Activated CD8-positive, alpha-beta memory T cell treated with anti-CD3 and anti-CD28 coated beads, Interleukin-2, amount 10 ng/mL, durations not matched to agents 7 days and 5 days (primary cell): ENCODE measurements at regions not wholly inside any gene's neighbourhood (a gene's known extent, or its start where the extent isn't known, plus 50 kb on each side); places are given as distances from the start of the nearest gene placed in this dataset.

Source experiments
- ATAC-seq: fragments of 150-1000 bp; cut with Tn5 transposase; one replicate; pipeline ENCODE4 v1.10.0; 2021; ENCODE audit warnings: moderate library complexity
- CTCF ChIA-PET: fragments of 350-600 bp; sonication (Branson Sonifier 250); formaldehyde crosslinking; loops from one replicate; lab custom pipeline; 2021; ENCODE audit warnings: antibody characterized with exemption; lab: Charles Lee
- DNase-seq: peaks from one replicate; pipeline ENCODE4 v3.0.0-alpha.2; 2020
- H3K27ac Mint-ChIP-seq: one replicate; pipeline ENCODE4 v1.8.0; 2021; ENCODE audit warnings: mild to moderate bottlenecking, mixed read lengths
- H3K27me3 Mint-ChIP-seq: one replicate; pipeline ENCODE4 v1.8.0; 2021; ENCODE audit warnings: mixed read lengths
- H3K36me3 Mint-ChIP-seq: one replicate; pipeline ENCODE4 v1.8.0; 2021; ENCODE audit warnings: mild to moderate bottlenecking, mixed read lengths
- H3K4me1 Mint-ChIP-seq: one replicate; pipeline ENCODE4 v1.8.0; 2021; ENCODE audit warnings: mixed read lengths
- H3K4me3 Mint-ChIP-seq: one replicate; pipeline ENCODE4 v1.8.0; 2021; ENCODE audit warnings: mild to moderate bottlenecking, moderate library complexity, mixed read lengths
- H3K9me3 Mint-ChIP-seq: one replicate; pipeline ENCODE4 v1.8.0; 2022; ENCODE audit warnings: low read depth, mixed read lengths

GRCh38 chr10:121025731-121026130, 174.6 kb downstream of the WDR11 start:
- Mint-ChIP-seq H3K36me3 (no peaks in the 10 kb centered on the region), H3K4me1 (no peaks in the 10 kb centered on the region), H3K27ac (no peak overlapping the region), H3K4me3 (no peak overlapping the region), H3K9me3 (no peaks in the 10 kb centered on the region), H3K27me3 (no peaks in the 10 kb centered on the region)
- CTCF ChIA-PET, result no interaction called here
- DNase-seq (no peak), ATAC-seq (no peak)

GRCh38 chr10:121027371-121027770, 176.2 kb downstream of the WDR11 start:
- ATAC-seq (no peak), DNase-seq (no peak)
- H3K4me1 Mint-ChIP-seq, result no peaks in the 10 kb centered on the region
- CTCF ChIA-PET, result no interaction called here
- H3K4me3 Mint-ChIP-seq, result no peak overlapping the region
- no peaks in the 10 kb centered on the region for H3K9me3 Mint-ChIP-seq
- H3K36me3 Mint-ChIP-seq, result no peaks in the 10 kb centered on the region
- no peak overlapping the region for H3K27ac Mint-ChIP-seq
- H3K27me3 Mint-ChIP-seq, result no peaks in the 10 kb centered on the region

- ATAC-seq, result no peak
- H3K4me1 Mint-ChIP-seq, result no peaks in the 10 kb centered on the region
- no peaks in the 10 kb centered on the region for H3K36me3 Mint-ChIP-seq
- H3K27ac Mint-ChIP-seq, result no peak overlapping the region
- no peaks in the 10 kb centered on the region for H3K27me3 Mint-ChIP-seq
- CTCF ChIA-PET, result no interaction called here
- DNase-seq, result no peak
- no peaks in the 10 kb centered on the region for H3K9me3 Mint-ChIP-seq
- H3K4me3 Mint-ChIP-seq, result no peak overlapping the region
These were observed 181.3 kb downstream of the WDR11 start for GRCh38 chr10:121032460-121032859.

GRCh38 chr10:121033366-121033765, 182.2 kb downstream of the WDR11 start:
- Mint-ChIP-seq H3K36me3 (no peaks in the 10 kb centered on the region), H3K4me3 (no peak overlapping the region), H3K9me3 (no peaks in the 10 kb centered on the region), H3K4me1 (no peaks in the 10 kb centered on the region), H3K27me3 (no peaks in the 10 kb centered on the region), H3K27ac (no peak overlapping the region)
- CTCF ChIA-PET, result no interaction called here
- ATAC-seq (no peak), DNase-seq (no peak)

- no peaks in the 10 kb centered on the region for H3K27me3 Mint-ChIP-seq
- ATAC-seq (no peak), DNase-seq (no peak)
- no peaks in the 10 kb centered on the region for H3K4me1 Mint-ChIP-seq
- no peak overlapping the region for H3K27ac Mint-ChIP-seq
- H3K4me3 Mint-ChIP-seq, result no peak overlapping the region
- no peaks in the 10 kb centered on the region for H3K9me3 Mint-ChIP-seq
- no peaks in the 10 kb centered on the region for H3K36me3 Mint-ChIP-seq
- CTCF ChIA-PET, result interaction anchor here (0.6 kb wide), 1 partner anchor 19 kb away, joined by 3 read pairs; no protein-coding TSS in a partner anchor
These were observed 185.3 kb downstream of the WDR11 start for GRCh38 chr10:121036431-121036830.

- no peak for ATAC-seq
- Mint-ChIP-seq H3K27me3 (no peaks in the 10 kb centered on the region), H3K4me3 (no peak overlapping the region), H3K4me1 (no peaks in the 10 kb centered on the region), H3K27ac (no peak overlapping the region), H3K36me3 (no peaks in the 10 kb centered on the region), H3K9me3 (no peaks in the 10 kb centered on the region)
- CTCF ChIA-PET, result no interaction called here
- DNase-seq, result no peak
These were observed 190.3 kb downstream of the WDR11 start for GRCh38 chr10:121041499-121041898.

GRCh38 chr10:121041906-121042305, 190.7 kb downstream of the WDR11 start:
- Mint-ChIP-seq H3K9me3 (no peaks in the 10 kb centered on the region), H3K4me1 (no peaks in the 10 kb centered on the region), H3K4me3 (no peak overlapping the region), H3K27me3 (no peaks in the 10 kb centered on the region), H3K27ac (no peak overlapping the region), H3K36me3 (no peaks in the 10 kb centered on the region)
- DNase-seq, result no peak
- CTCF ChIA-PET, result no interaction called here
- no peak for ATAC-seq

GRCh38 chr10:121042342-121042741, 191.2 kb downstream of the WDR11 start:
- no peak overlapping the region for H3K4me3 Mint-ChIP-seq
- no peak for ATAC-seq
- no peaks in the 10 kb centered on the region for H3K27me3 Mint-ChIP-seq
- H3K9me3 Mint-ChIP-seq, result no peaks in the 10 kb centered on the region
- DNase-seq, result no peak
- H3K4me1 Mint-ChIP-seq, result no peaks in the 10 kb centered on the region
- no peak overlapping the region for H3K27ac Mint-ChIP-seq
- CTCF ChIA-PET, result no interaction called here
- H3K36me3 Mint-ChIP-seq, result no peaks in the 10 kb centered on the region

GRCh38 chr10:121043124-121043849, 192.1 kb downstream of the WDR11 start:
- no peaks in the 10 kb centered on the region for H3K9me3 Mint-ChIP-seq
- CTCF ChIA-PET, result no interaction called here
- H3K36me3 Mint-ChIP-seq, result no peaks in the 10 kb centered on the region
- H3K4me3 Mint-ChIP-seq, result no peak overlapping the region
- ATAC-seq, result no peak
- no peaks in the 10 kb centered on the region for H3K27me3 Mint-ChIP-seq
- H3K4me1 Mint-ChIP-seq, result no peaks in the 10 kb centered on the region
- H3K27ac Mint-ChIP-seq, result no peak overlapping the region
- no peak for DNase-seq

GRCh38 chr10:121048749-121049148, 197.6 kb downstream of the WDR11 start:
- ATAC-seq, result no peak
- H3K36me3 Mint-ChIP-seq, result no peaks in the 10 kb centered on the region
- no peak for DNase-seq
- no peaks in the 10 kb centered on the region for H3K27me3 Mint-ChIP-seq
- CTCF ChIA-PET, result no interaction called here
- H3K27ac Mint-ChIP-seq, result no peak overlapping the region
- peaks cover under 1% of the 10 kb centered on the region for H3K9me3 Mint-ChIP-seq
- no peaks in the 10 kb centered on the region for H3K4me1 Mint-ChIP-seq
- no peak overlapping the region for H3K4me3 Mint-ChIP-seq

- Mint-ChIP-seq H3K4me1 (no peaks in the 10 kb centered on the region), H3K27ac (no peak overlapping the region), H3K27me3 (no peaks in the 10 kb centered on the region), H3K36me3 (no peaks in the 10 kb centered on the region), H3K9me3 (peaks cover 2% of the 10 kb centered on the region), H3K4me3 (no peak overlapping the region)
- ATAC-seq, result no peak
- DNase-seq, result no peak
- CTCF ChIA-PET, result no interaction called here
These were observed 198.3 kb downstream of the WDR11 start for GRCh38 chr10:121049489-121049888.

GRCh38 chr10:121049923-121050322, 198.8 kb downstream of the WDR11 start:
- no peak for ATAC-seq
- DNase-seq, result no peak
- H3K27ac Mint-ChIP-seq, result no peak overlapping the region
- H3K9me3 Mint-ChIP-seq, result peaks cover 2% of the 10 kb centered on the region
- no peaks in the 10 kb centered on the region for H3K36me3 Mint-ChIP-seq
- no peaks in the 10 kb centered on the region for H3K4me1 Mint-ChIP-seq
- H3K27me3 Mint-ChIP-seq, result no peaks in the 10 kb centered on the region
- CTCF ChIA-PET, result no interaction called here
- no peak overlapping the region for H3K4me3 Mint-ChIP-seq

GRCh38 chr10:121051171-121051570, 200.0 kb downstream of the WDR11 start:
- H3K4me1 Mint-ChIP-seq, result no peaks in the 10 kb centered on the region
- DNase-seq (no peak), ATAC-seq (no peak)
- CTCF ChIA-PET, result no interaction called here
- no peak overlapping the region for H3K27ac Mint-ChIP-seq
- H3K36me3 Mint-ChIP-seq, result no peaks in the 10 kb centered on the region
- no peaks in the 10 kb centered on the region for H3K27me3 Mint-ChIP-seq
- no peak overlapping the region for H3K4me3 Mint-ChIP-seq
- peaks cover 2% of the 10 kb centered on the region for H3K9me3 Mint-ChIP-seq

- H3K9me3 Mint-ChIP-seq, result peaks cover 2% of the 10 kb centered on the region
- ATAC-seq (no peak), DNase-seq (no peak)
- H3K4me3 Mint-ChIP-seq, result no peak overlapping the region
- H3K27ac Mint-ChIP-seq, result no peak overlapping the region
- CTCF ChIA-PET, result no interaction called here
- H3K27me3 Mint-ChIP-seq, result no peaks in the 10 kb centered on the region
- no peaks in the 10 kb centered on the region for H3K4me1 Mint-ChIP-seq
- H3K36me3 Mint-ChIP-seq, result no peaks in the 10 kb centered on the region
These were observed 200.6 kb downstream of the WDR11 start for GRCh38 chr10:121051696-121052279.
